H1 (cell line): ENCODE measurements at regions not wholly inside any gene's neighbourhood (a gene's known extent, or its start where the extent isn't known, plus 50 kb on each side); places are given as distances from the start of the nearest gene placed in this dataset.

Experiments used
- CHD7 ChIP-seq: fragments of 300-600 bp; sonication (generic); IDR thresholded peaks from 2 replicates; pipeline ENCODE4 v1.7.1; 2012; ENCODE audit warnings: low read length, moderate library complexity, mild to moderate bottlenecking, inconsistent platforms; ENCODE audit not compliant: insufficient replicate concordance
- GABPA ChIP-seq: IDR thresholded peaks from 2 replicates; pipeline ENCODE4 v1.6.1; 2011; ENCODE audit warnings: mild to moderate bottlenecking, low read length, moderate library complexity, borderline replicate concordance; ENCODE audit not compliant: insufficient read depth
- NANOG ChIP-seq: IDR thresholded peaks from 2 replicates; pipeline ENCODE4 v1.6.1; 2011; ENCODE audit warnings: low read length, low read depth, mild to moderate bottlenecking, inconsistent platforms; ENCODE audit not compliant: insufficient read depth, poor library complexity, severe bottlenecking

GRCh38 chr2:126309185-126309584 lies 346.8 kb upstream of the GYPC start (continued):
- no peak for TF ChIP-seq CHD7
- TF ChIP-seq NANOG = no peak
- TF ChIP-seq GABPA = no peak
